ENCODE measurements at regions not wholly inside any gene's neighbourhood (a gene's known extent, or its start where the extent isn't known, plus 50 kb on each side); places are given as distances from the start of the nearest gene placed in this dataset.

GRCh38 chr11:23124249-23124648, 264.0 kb upstream of the CCDC179 start:
- ATAC-seq (ENCODE audit: poor library complexity) (no peak), DNase-seq (no peak)
- Histone ChIP-seq H3K36me3 (ENCODE audit: insufficient read depth, low read length) (no peaks in the 10 kb centered on the region), H3K27ac (ENCODE audit: low read depth in 1 of 2, low read length in 2 of 2) (no peak overlapping the region), H3K9me3 (ENCODE audit: control insufficient read depth in 1 of 2, insufficient read depth in 1 of 2, low read length in 2 of 2) (peaks cover 0 to 9% of the 10 kb centered on the region in 2 experiments), H3K4me1 (ENCODE audit: insufficient read depth, low read length) (no peaks in the 10 kb centered on the region), H3K4me3 (ENCODE audit: low read length) (no peak overlapping the region), H3K27me3 (ENCODE audit: control insufficient read depth in 1 of 2, insufficient read depth in 2 of 2, low read length in 2 of 2) (no peaks in the 10 kb centered on the region)
- no peaks in the 10 kb centered on the region for H3K36me3 Mint-ChIP-seq (ENCODE audit: low read depth)
- ChIA-PET CTCF (no interaction called here), POLR2A (no interaction called here)
- intact Hi-C loops (cut with DNase I, micrococcal nuclease) = no loop called here
- H3K4me3 Mint-ChIP-seq = no peak overlapping the region
- peaks cover 6% of the 10 kb centered on the region for H3K9me3 Mint-ChIP-seq
- no peak for TF ChIP-seq CTCF (IDR thresholded peaks at IDR 0.05)
- no peaks in the 10 kb centered on the region for H3K27me3 Mint-ChIP-seq
- H3K27ac Mint-ChIP-seq = no peak overlapping the region
- no peaks in the 10 kb centered on the region for H3K4me1 Mint-ChIP-seq (ENCODE audit: low read depth)

DNA sequence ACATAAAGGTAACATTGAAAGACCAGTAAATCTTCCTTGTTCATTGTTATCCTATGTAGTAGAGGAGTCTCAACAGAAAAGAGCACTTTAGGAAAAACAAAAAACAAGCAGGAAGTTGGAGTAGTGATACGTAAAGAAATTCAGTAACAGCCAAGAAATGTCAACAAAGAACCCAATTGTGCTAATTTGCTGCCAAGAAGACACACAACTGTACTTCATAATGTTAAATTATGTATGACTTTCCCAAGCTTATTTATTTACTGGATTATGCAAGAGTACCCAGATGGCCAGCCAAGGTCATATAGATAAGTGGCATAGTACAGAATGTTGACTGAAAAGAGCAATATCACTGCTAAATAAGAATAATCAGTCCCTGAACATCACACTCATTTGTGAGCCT, 264.7 kb upstream of the CCDC179 start:
- Histone ChIP-seq H3K36me3 (ENCODE audit: insufficient read depth, low read length) (no peaks in the 10 kb centered on the region), H3K27ac (ENCODE audit: low read depth in 1 of 2, low read length in 2 of 2) (no peak overlapping the region), H3K4me3 (ENCODE audit: low read length) (no peak overlapping the region), H3K9me3 (ENCODE audit: control insufficient read depth in 1 of 2, insufficient read depth in 1 of 2, low read length in 2 of 2) (peaks cover 0 to 6% of the 10 kb centered on the region in 2 experiments), H3K4me1 (ENCODE audit: insufficient read depth, low read length) (no peaks in the 10 kb centered on the region), H3K27me3 (ENCODE audit: control insufficient read depth in 1 of 2, insufficient read depth in 2 of 2, low read length in 2 of 2) (no peaks in the 10 kb centered on the region)
- no peak overlapping the region for H3K4me3 Mint-ChIP-seq
- ATAC-seq (ENCODE audit: poor library complexity) (no peak), DNase-seq (no peak)
- TF ChIP-seq CTCF (IDR thresholded peaks at IDR 0.05) = no peak
- ChIA-PET CTCF (no interaction called here), POLR2A (no interaction called here)
- H3K27ac Mint-ChIP-seq = no peak overlapping the region
- H3K9me3 Mint-ChIP-seq = peaks cover 3% of the 10 kb centered on the region
- H3K36me3 Mint-ChIP-seq (ENCODE audit: low read depth) = no peaks in the 10 kb centered on the region
- intact Hi-C loops (cut with DNase I, micrococcal nuclease) = no loop called here
- H3K27me3 Mint-ChIP-seq = no peaks in the 10 kb centered on the region
- H3K4me1 Mint-ChIP-seq (ENCODE audit: low read depth) = no peaks in the 10 kb centered on the region

GRCh38 chr11:23127706-23128105, 267.4 kb upstream of the CCDC179 start:
- CTCF ChIA-PET = no interaction called here
- H3K27me3 Mint-ChIP-seq = no peaks in the 10 kb centered on the region
- H3K4me3 Mint-ChIP-seq = no peak overlapping the region
- Histone ChIP-seq H3K27me3 (ENCODE audit: control insufficient read depth in 1 of 2, insufficient read depth in 2 of 2, low read length in 2 of 2) (no peaks in the 10 kb centered on the region), H3K9me3 (ENCODE audit: control insufficient read depth in 1 of 2, insufficient read depth in 1 of 2, low read length in 2 of 2) (no peaks in the 10 kb centered on the region), H3K4me1 (ENCODE audit: insufficient read depth, low read length) (no peaks in the 10 kb centered on the region), H3K4me3 (ENCODE audit: low read length) (no peak overlapping the region), H3K27ac (ENCODE audit: low read depth in 1 of 2, low read length in 2 of 2) (no peak overlapping the region), H3K36me3 (ENCODE audit: insufficient read depth, low read length) (no peaks in the 10 kb centered on the region)
- H3K4me1 Mint-ChIP-seq (ENCODE audit: low read depth) = no peaks in the 10 kb centered on the region
- H3K27ac Mint-ChIP-seq = no peak overlapping the region
- no peaks in the 10 kb centered on the region for H3K36me3 Mint-ChIP-seq (ENCODE audit: low read depth)
- DNase-seq (no peak), ATAC-seq (ENCODE audit: poor library complexity) (no peak)
- intact Hi-C loops (cut with DNase I, micrococcal nuclease) = no loop called here
- peaks cover 11% of the 10 kb centered on the region for H3K9me3 Mint-ChIP-seq
- POLR2A ChIA-PET = no interaction called here
- no peak for TF ChIP-seq CTCF (IDR thresholded peaks at IDR 0.05)
